ENCODE measurements at regions not wholly inside any gene's neighbourhood (a gene's known extent, or its start where the extent isn't known, plus 50 kb on each side); places are given as distances from the start of the nearest gene placed in this dataset.

DNA sequence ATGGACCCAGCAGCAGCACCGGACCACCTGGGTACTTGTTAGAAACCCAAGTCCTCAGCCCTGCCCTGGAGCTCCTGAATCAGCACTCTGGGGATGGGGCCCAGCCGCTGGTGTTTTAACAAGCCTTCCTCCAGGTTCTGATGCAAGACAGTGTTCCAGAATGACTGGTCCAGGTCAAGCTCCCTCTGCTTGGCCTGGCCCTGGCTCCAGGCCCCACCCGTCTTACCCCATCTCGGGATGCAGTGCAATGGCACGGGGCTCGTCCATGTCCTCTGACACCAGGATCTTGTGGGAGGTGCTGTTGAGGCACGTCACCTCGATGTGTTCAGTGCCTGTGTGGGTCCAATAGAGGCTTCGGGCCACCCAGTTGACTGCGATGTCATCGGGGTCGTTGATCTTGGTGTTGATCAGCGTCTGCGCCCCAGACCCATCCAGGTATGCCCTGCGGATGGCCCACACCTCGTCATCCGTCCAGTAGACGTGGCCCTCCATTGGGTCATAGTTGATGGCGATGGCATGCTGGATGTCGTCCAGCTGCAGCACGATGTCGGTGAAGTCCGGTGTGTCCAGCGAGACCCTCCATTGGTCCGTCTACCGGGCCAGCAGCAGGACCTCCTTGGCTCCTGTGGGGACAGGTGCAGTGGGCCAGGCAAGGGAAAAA is 140.3 kb downstream of the CRYBB2 start:
- Histone ChIP-seq H3K4me3 (ENCODE audit: insufficient read depth, low read depth, low read length) (no peak overlapping the region), H3K4me1 (ENCODE audit: control insufficient read depth, insufficient read depth, low read length) (no peaks in the 10 kb centered on the region), H3K36me3 (ENCODE audit: control insufficient read depth, insufficient read depth, low read length) (no peaks in the 10 kb centered on the region), H3K27me3 (ENCODE audit: control insufficient read depth, insufficient read depth, low read length, poor library complexity, severe bottlenecking) (no peaks in the 10 kb centered on the region), H3K27ac (ENCODE audit: insufficient read depth, low read depth, low read length, poor library complexity, severe bottlenecking) (no peak overlapping the region), H3K9me3 (ENCODE audit: control insufficient read depth, low read length) (no peaks in the 10 kb centered on the region)
- WGBS, 2 experiments, result 95% methylated on average over 26 of the region's 26 CpGs

DNA sequence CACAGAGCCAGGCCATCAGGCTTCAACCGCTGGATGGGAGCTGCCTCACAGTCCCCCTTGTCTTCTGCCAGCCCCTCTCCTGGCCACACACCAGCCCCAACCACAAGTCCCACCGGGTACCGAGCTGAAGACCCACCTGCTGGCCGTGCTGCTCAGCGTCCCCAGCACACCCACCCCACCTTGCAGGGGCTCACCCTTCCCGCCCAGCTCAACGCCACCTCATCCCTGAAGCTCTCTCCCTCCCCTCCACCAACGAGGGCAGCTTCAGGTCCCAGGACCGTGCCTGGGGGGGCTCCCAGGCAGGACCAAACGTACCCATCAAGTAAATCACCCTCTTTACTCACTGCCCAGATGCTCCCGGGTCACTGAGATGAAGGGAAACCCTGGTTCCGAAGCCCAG is 141.0 kb downstream of the CRYBB2 start:
- 91 to 93% methylated on average over 12 of the region's 12 CpGs for WGBS, 2 experiments
- no peaks in the 10 kb centered on the region for H3K36me3 ChIP-seq (ENCODE audit: control insufficient read depth, insufficient read depth, low read length)
- no peak overlapping the region for H3K27ac ChIP-seq (ENCODE audit: insufficient read depth, low read depth, low read length, poor library complexity, severe bottlenecking)
- no peak overlapping the region for H3K4me3 ChIP-seq (ENCODE audit: insufficient read depth, low read depth, low read length)
- no peaks in the 10 kb centered on the region for H3K27me3 ChIP-seq (ENCODE audit: control insufficient read depth, insufficient read depth, low read length, poor library complexity, severe bottlenecking)
- H3K4me1 ChIP-seq (ENCODE audit: control insufficient read depth, insufficient read depth, low read length), result no peaks in the 10 kb centered on the region
- no peaks in the 10 kb centered on the region for H3K9me3 ChIP-seq (ENCODE audit: control insufficient read depth, low read length)

DNA sequence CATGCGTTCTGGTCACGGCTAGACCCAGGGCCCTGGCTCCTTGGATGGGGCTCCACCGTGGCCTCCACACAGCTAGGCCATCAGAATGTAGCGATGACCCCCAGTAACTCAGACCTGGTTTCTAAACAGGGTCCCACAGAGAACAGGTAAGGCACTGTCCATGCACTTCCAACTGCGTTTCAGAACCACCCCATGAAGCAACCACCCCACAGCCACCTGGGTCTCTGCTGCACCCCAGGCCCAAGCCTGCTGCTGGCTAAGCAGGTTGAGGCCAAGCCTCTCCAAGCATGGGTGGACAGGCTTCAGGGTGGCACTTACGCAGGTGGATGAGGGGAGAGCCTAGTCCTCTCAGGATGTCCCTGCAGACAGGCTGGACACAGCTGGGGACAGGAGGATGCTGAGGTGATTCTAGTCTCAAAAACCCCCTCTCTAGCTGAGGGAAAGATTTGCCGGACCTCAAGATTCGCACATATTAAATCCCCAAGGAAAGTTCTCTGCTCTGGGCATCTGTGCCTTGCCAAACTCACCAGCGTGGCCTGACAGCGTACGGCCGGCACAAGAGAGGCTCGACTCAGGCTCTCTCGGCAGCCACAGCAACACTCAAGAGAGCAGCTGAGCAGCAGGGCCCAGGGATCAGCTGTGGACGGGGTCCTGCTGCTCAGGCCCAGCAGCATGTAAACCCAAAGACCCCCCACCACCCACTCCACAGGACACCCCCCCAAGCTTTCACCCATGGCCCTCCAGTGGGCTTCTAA is 141.6 kb downstream of the CRYBB2 start:
- H3K36me3 ChIP-seq (ENCODE audit: control insufficient read depth, insufficient read depth, low read length), result no peaks in the 10 kb centered on the region
- no peaks in the 10 kb centered on the region for H3K4me1 ChIP-seq (ENCODE audit: control insufficient read depth, insufficient read depth, low read length)
- no peak overlapping the region for H3K27ac ChIP-seq (ENCODE audit: insufficient read depth, low read depth, low read length, poor library complexity, severe bottlenecking)
- WGBS, 2 experiments, result 94 to 95% methylated on average over 15 of the region's 15 CpGs
- H3K9me3 ChIP-seq (ENCODE audit: control insufficient read depth, low read length), result no peaks in the 10 kb centered on the region
- H3K27me3 ChIP-seq (ENCODE audit: control insufficient read depth, insufficient read depth, low read length, poor library complexity, severe bottlenecking), result no peaks in the 10 kb centered on the region
- no peak overlapping the region for H3K4me3 ChIP-seq (ENCODE audit: insufficient read depth, low read depth, low read length)

DNA sequence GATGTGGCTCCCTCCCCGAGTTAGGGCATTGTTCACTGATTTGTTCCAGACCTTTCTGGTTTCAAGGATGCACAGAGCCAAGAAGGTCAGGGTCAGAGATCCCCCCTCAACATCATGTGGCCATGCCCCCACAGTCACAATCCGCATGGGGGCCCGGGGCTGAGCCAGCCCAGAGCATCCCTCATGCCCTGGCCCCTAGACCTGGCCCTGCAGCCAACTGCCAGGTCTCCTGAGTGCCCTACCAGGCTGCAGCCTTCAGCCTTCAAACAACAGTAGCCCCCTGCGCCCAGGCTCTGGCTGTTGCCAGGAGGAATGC is 142.4 kb downstream of the CRYBB2 start:
- whole genome bisulfite sequencing, 2 experiments, result 78 to 82% methylated on average over 4 of the region's 4 CpGs
- H3K36me3 ChIP-seq (ENCODE audit: control insufficient read depth, insufficient read depth, low read length), result no peaks in the 10 kb centered on the region
- H3K27ac ChIP-seq (ENCODE audit: insufficient read depth, low read depth, low read length, poor library complexity, severe bottlenecking), result no peak overlapping the region
- H3K4me1 ChIP-seq (ENCODE audit: control insufficient read depth, insufficient read depth, low read length), result no peaks in the 10 kb centered on the region
- H3K9me3 ChIP-seq (ENCODE audit: control insufficient read depth, low read length), result no peaks in the 10 kb centered on the region
- H3K4me3 ChIP-seq (ENCODE audit: insufficient read depth, low read depth, low read length), result no peak overlapping the region
- no peaks in the 10 kb centered on the region for H3K27me3 ChIP-seq (ENCODE audit: control insufficient read depth, insufficient read depth, low read length, poor library complexity, severe bottlenecking)

DNA sequence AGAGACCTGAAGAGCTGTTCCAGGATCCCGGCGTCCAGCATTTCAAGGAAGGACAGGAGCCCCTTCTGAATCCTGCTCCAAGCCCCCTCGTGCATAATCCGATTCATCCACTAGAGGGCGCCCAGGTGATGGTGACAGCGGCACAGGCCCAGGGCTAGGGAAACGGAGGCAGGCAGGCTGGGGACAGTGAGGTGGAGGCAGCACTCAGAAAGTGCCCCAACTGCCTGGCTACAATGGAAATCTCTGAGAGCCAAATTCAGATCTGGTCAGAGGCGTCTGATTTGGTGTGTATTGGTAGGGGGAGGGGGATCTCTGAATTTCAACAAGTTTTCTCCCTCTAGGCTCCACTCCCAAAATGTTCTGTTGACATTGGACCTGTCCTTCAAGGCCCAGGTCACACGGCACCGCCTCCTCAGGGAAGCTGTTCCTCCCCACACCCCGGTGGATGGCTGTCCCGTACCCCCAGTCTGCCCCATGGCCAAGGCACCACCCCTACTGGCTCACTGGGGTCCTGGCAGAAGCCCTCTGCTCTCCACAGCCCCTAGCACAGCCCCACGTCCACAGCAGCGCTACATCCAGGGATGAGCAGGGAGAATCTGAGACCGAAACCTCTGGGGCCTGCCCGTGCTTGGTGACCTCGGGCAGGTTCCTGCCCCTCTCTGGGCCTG is 142.9 kb downstream of the CRYBB2 start:
- Histone ChIP-seq H3K27me3 (ENCODE audit: control insufficient read depth, insufficient read depth, low read length, poor library complexity, severe bottlenecking) (no peaks in the 10 kb centered on the region), H3K4me3 (ENCODE audit: insufficient read depth, low read depth, low read length) (no peak overlapping the region), H3K27ac (ENCODE audit: insufficient read depth, low read depth, low read length, poor library complexity, severe bottlenecking) (no peak overlapping the region), H3K9me3 (ENCODE audit: control insufficient read depth, low read length) (no peaks in the 10 kb centered on the region), H3K4me1 (ENCODE audit: control insufficient read depth, insufficient read depth, low read length) (no peaks in the 10 kb centered on the region), H3K36me3 (ENCODE audit: control insufficient read depth, insufficient read depth, low read length) (no peaks in the 10 kb centered on the region)
- WGBS, 2 experiments, result 51 to 52% methylated on average over 17 of the region's 17 CpGs

DNA sequence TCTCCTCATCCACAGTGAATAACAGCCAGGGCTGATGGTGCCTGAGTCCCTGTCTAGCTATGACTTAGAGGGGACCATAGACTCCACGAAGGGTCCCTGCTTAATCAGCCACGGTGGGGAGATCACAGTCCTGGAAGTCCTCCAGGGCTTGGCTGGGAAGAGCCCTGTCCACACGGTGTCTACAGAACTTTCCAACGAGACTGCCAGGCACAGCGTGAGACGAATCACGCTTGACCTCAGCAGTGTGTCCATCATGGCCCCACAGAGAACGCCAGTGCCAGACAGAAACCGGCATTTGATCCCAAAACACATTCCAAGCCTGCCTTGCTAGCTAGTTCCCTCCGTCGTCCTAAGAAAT is 143.4 kb downstream of the CRYBB2 start:
- H3K4me3 ChIP-seq (ENCODE audit: insufficient read depth, low read depth, low read length), result no peak overlapping the region
- H3K36me3 ChIP-seq (ENCODE audit: control insufficient read depth, insufficient read depth, low read length), result no peaks in the 10 kb centered on the region
- H3K27ac ChIP-seq (ENCODE audit: insufficient read depth, low read depth, low read length, poor library complexity, severe bottlenecking), result no peak overlapping the region
- H3K9me3 ChIP-seq (ENCODE audit: control insufficient read depth, low read length), result no peaks in the 10 kb centered on the region
- 87 to 94% methylated on average over 11 of the region's 11 CpGs for WGBS, 2 experiments
- H3K27me3 ChIP-seq (ENCODE audit: control insufficient read depth, insufficient read depth, low read length, poor library complexity, severe bottlenecking), result no peaks in the 10 kb centered on the region
- H3K4me1 ChIP-seq (ENCODE audit: control insufficient read depth, insufficient read depth, low read length), result no peaks in the 10 kb centered on the region

DNA sequence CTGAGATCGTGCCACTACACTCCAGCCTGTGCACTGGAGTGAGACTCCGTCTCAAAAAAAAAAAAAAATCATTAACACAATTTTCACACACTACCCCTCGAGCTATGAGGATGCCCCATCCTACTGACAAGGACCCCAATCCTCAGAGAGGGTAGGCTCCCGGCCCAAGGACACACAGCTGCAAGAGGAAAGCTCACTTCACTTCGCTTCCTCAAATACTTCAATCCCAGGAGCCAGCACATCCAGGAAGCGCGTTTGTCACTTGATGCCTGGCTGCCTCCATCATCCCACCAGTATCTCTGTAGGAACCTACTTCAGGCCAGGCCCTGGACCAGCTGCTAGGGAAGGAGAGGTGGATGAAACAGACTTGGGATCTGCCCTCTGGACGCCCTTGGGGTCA is 144.0 kb downstream of the CRYBB2 start:
- no peaks in the 10 kb centered on the region for H3K27me3 ChIP-seq (ENCODE audit: control insufficient read depth, insufficient read depth, low read length, poor library complexity, severe bottlenecking)
- H3K9me3 ChIP-seq (ENCODE audit: control insufficient read depth, low read length), result no peaks in the 10 kb centered on the region
- H3K4me1 ChIP-seq (ENCODE audit: control insufficient read depth, insufficient read depth, low read length), result no peaks in the 10 kb centered on the region
- H3K27ac ChIP-seq (ENCODE audit: insufficient read depth, low read depth, low read length, poor library complexity, severe bottlenecking), result no peak overlapping the region
- WGBS, 2 experiments, result 93% methylated on average over 8 of the region's 8 CpGs
- H3K36me3 ChIP-seq (ENCODE audit: control insufficient read depth, insufficient read depth, low read length), result no peaks in the 10 kb centered on the region
- no peak overlapping the region for H3K4me3 ChIP-seq (ENCODE audit: insufficient read depth, low read depth, low read length)

DNA sequence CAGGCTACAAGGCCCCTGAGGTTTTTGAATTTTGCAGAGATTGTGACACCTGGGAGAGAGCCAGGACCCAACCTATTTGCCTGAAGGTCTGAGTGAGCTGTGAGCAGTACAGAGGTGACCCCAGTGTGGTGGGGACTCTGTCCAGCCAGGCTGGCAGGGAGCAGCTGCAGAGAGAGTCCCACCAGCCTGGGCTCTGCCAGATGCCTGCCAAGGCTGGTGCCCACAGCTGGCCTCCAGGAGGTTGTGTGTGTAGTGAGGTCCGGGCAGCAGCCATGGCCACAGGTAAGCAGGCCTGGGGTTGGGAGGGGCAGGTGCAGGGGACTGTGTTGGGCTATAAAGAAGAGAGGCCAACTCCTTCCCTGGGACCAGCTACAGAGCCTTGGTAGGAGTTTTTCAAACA is 144.8 kb downstream of the CRYBB2 start:
- Histone ChIP-seq H3K36me3 (ENCODE audit: control insufficient read depth, insufficient read depth, low read length) (no peaks in the 10 kb centered on the region), H3K9me3 (ENCODE audit: control insufficient read depth, low read length) (no peaks in the 10 kb centered on the region), H3K4me1 (ENCODE audit: control insufficient read depth, insufficient read depth, low read length) (no peaks in the 10 kb centered on the region), H3K4me3 (ENCODE audit: insufficient read depth, low read depth, low read length) (no peak overlapping the region), H3K27ac (ENCODE audit: insufficient read depth, low read depth, low read length, poor library complexity, severe bottlenecking) (no peak overlapping the region), H3K27me3 (ENCODE audit: control insufficient read depth, insufficient read depth, low read length, poor library complexity, severe bottlenecking) (no peaks in the 10 kb centered on the region)
- WGBS, 2 experiments, result 94 to 96% methylated on average over 1 of the region's 1 CpG

DNA sequence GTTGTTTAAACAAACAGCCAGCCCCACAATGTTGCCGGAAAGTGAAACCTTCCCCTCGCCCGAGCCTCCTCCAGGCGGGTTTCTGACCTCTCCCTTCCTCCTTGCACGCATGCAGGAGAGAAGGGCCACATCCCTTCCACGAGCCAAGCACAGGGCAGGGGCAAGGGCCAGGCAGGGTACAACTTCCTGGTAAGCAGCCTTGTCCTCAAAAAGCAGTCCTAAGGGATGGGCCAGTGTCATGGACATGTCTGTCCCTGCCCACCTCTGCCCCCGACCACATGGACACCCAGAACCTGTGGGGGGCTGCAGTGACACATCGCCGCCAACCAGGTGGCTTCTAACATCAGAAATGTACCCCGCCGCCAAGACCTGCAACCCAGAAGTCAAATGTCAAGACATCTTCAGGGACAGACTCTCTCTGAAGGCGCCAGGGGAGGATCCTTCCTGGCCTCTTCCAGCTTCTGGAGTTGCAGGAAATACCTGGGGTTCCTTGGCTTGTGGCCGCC is 145.3 kb downstream of the CRYBB2 start:
- Histone ChIP-seq H3K27ac (ENCODE audit: insufficient read depth, low read depth, low read length, poor library complexity, severe bottlenecking) (no peak overlapping the region), H3K4me3 (ENCODE audit: insufficient read depth, low read depth, low read length) (no peak overlapping the region), H3K36me3 (ENCODE audit: control insufficient read depth, insufficient read depth, low read length) (no peaks in the 10 kb centered on the region), H3K4me1 (ENCODE audit: control insufficient read depth, insufficient read depth, low read length) (no peaks in the 10 kb centered on the region), H3K27me3 (ENCODE audit: control insufficient read depth, insufficient read depth, low read length, poor library complexity, severe bottlenecking) (no peaks in the 10 kb centered on the region), H3K9me3 (ENCODE audit: control insufficient read depth, low read length) (no peaks in the 10 kb centered on the region)
- 93 to 94% methylated on average over 13 of the region's 13 CpGs for WGBS, 2 experiments

DNA sequence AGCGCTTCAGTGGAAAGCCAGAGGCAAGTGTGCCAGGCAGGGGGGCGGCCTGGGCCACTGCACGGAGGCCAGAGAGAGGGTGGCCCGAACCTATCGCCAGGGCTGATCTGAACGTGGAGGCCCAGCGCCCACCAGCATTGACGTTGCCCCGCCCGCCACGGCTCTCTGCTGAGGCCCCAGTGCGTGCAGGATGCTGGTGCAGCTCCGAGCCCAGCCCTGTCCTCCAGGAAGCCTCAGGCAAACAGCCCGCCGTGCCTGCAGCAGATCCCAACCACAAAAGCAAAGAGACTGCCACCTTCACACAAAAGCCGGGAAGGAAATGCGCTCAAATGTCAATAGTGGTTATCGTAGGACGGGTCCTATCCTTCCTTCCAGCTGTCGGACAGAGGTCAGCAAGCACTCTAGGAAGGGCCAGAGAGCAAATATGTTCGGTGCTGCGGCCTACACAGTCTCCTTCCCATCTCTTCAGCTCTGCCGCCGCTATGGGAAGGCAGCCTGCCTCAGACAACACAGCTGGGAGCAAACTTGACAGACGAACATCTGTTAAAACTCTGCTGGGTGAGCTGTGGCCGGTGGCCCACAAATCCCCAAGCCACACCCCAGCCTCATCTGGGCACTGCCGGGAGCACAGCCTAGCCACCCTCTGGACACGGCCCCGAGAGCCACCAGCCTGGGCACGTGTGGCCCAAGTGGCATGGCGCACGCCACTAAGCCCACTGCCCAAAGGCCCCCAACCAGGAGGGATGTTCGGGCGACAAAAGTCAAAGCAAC is 146.2 kb downstream of the CRYBB2 start:
- H3K4me1 ChIP-seq (ENCODE audit: control insufficient read depth, insufficient read depth, low read length), result no peaks in the 10 kb centered on the region
- WGBS, 2 experiments, result 91 to 92% methylated on average over 34 of the region's 34 CpGs

More for the DNA sequence above, 146.2 kb downstream of the CRYBB2 start:
- no peak overlapping the region for H3K27ac ChIP-seq (ENCODE audit: insufficient read depth, low read depth, low read length, poor library complexity, severe bottlenecking)
- no peaks in the 10 kb centered on the region for H3K27me3 ChIP-seq (ENCODE audit: control insufficient read depth, insufficient read depth, low read length, poor library complexity, severe bottlenecking)
- no peaks in the 10 kb centered on the region for H3K9me3 ChIP-seq (ENCODE audit: control insufficient read depth, low read length)
- H3K36me3 ChIP-seq (ENCODE audit: control insufficient read depth, insufficient read depth, low read length), result no peaks in the 10 kb centered on the region
- no peak overlapping the region for H3K4me3 ChIP-seq (ENCODE audit: insufficient read depth, low read depth, low read length)
